SK-N-SH (cell line): ENCODE measurements at regions not wholly inside any gene's neighbourhood (a gene's known extent, or its start where the extent isn't known, plus 50 kb on each side); places are given as distances from the start of the nearest gene placed in this dataset.

ENCODE experiments used
- CTCF ChIA-PET: fragments of 300-600, 350-600 bp; formaldehyde crosslinking; extraction: SDS; loops from one replicate; lab custom pipeline; 2021; lab: Yijun Ruan, JAX
- POLR2A ChIA-PET: fragments of 350-600 bp; sonication (Branson Sonifier 250); formaldehyde crosslinking; extraction: SDS; loops from one replicate; lab custom pipeline; 2020; ENCODE audit warnings: antibody characterized with exemption, inconsistent platforms; lab: Yijun Ruan, JAX
- DNase-seq: peaks from one replicate; pipeline ENCODE4 v3.0.0; 2012
- H2AFZ ChIP-seq: fragments of 200-600 bp; sonication (generic); 2 replicates; pipeline ENCODE4 v1.8.1; 2016; ENCODE audit warnings: antibody characterized with exemption, mild to moderate bottlenecking, low read depth
- H3F3A ChIP-seq: fragments of 200-600 bp; sonication (generic); replicated peaks from 2 replicates; pipeline ENCODE3; 2016; ENCODE audit warnings: antibody characterized with exemption, mild to moderate bottlenecking; ENCODE audit not compliant: insufficient read depth
- H3K27ac ChIP-seq, 2 experiments: fragments of 200-500 bp in 1 of 2; fragments of 200-600 bp in 1 of 2; sonication (Bioruptor generic) in 1 of 2; sonication (generic), shearing (Covaris generic) in 1 of 2; 2 replicates each; pipeline versions ENCODE4 v1.5.1 to v1.6.1; 2014 to 2016; ENCODE audit warnings: low read depth in 2 of 2, inconsistent platforms in 1 of 2, low read length in 1 of 2, mild to moderate bottlenecking in 1 of 2, mixed read lengths in 1 of 2
- H3K27me3 ChIP-seq: fragments of 200-600 bp; sonication (generic), shearing (Covaris generic); 2 replicates; pipeline ENCODE4 v1.6.1; 2016; ENCODE audit warnings: mixed run types; ENCODE audit not compliant: insufficient read depth
- H3K36me3 ChIP-seq, 2 experiments: fragments of 200-500 bp in 1 of 2; fragments of 200-600 bp in 1 of 2; sonication (Bioruptor generic) in 1 of 2; sonication (generic) in 1 of 2; replicated peaks in 1 of 2; 2 replicates each; pipeline versions ENCODE3 to v1.5.1; 2014 to 2016; ENCODE audit warnings: low read length in 1 of 2, mild to moderate bottlenecking in 1 of 2; ENCODE audit not compliant: insufficient read depth in 2 of 2, control insufficient read depth in 1 of 2
- H3K4me1 ChIP-seq, 2 experiments: fragments of 200-500 bp in 1 of 2; fragments of 200-600 bp in 1 of 2; sonication (Bioruptor generic) in 1 of 2; sonication (generic), shearing (Covaris generic) in 1 of 2; 2 replicates each; pipeline versions ENCODE4 v1.5.1 to v1.6.1; 2014 to 2016; ENCODE audit warnings: low read depth in 1 of 2, low read length in 1 of 2, mixed run types in 1 of 2; ENCODE audit not compliant: insufficient read depth in 2 of 2, control insufficient read depth in 1 of 2
- H3K4me2 ChIP-seq: fragments of 200-600 bp; sonication (generic), shearing (Covaris generic); 2 replicates; pipeline ENCODE4 v1.6.1; 2017; ENCODE audit warnings: mixed run types
- H3K4me3 ChIP-seq, 2 experiments: fragments of 200-500 bp in 1 of 2; fragments of 200-600 bp in 1 of 2; sonication (Bioruptor generic) in 1 of 2; sonication (generic), shearing (Covaris generic) in 1 of 2; 2 replicates each; pipeline versions ENCODE4 v1.5.1 to v1.8.1; 2014 to 2016; ENCODE audit warnings: low read depth in 2 of 2, inconsistent platforms in 1 of 2, low read length in 1 of 2, mild to moderate bottlenecking in 1 of 2, mixed read lengths in 1 of 2, moderate library complexity in 1 of 2
- H3K79me2 ChIP-seq: fragments of 200-600 bp; sonication (generic); 2 replicates; pipeline ENCODE4 v1.8.1; 2017; ENCODE audit warnings: mild to moderate bottlenecking; ENCODE audit not compliant: insufficient read depth
- H3K9ac ChIP-seq: fragments of 200-600 bp; sonication (generic); 2 replicates; pipeline ENCODE4 v1.6.1; 2017; ENCODE audit warnings: mixed run types
- H3K9me2 ChIP-seq: fragments of 200-600 bp; sonication (generic); 2 replicates; pipeline ENCODE4 v1.6.1; 2017; ENCODE audit warnings: mixed run types
- H3K9me3 ChIP-seq: fragments of 200-600 bp; sonication (generic); 2 replicates; pipeline ENCODE4 v1.6.1; 2017; ENCODE audit warnings: mixed run types, mild to moderate bottlenecking, moderate library complexity
- H4K20me1 ChIP-seq: fragments of 200-600 bp; sonication (generic); 2 replicates; pipeline ENCODE4 v1.6.1; 2017; ENCODE audit warnings: mild to moderate bottlenecking, mixed run types; ENCODE audit not compliant: insufficient read depth
- EP300 ChIP-seq, 2 experiments: IDR thresholded peaks; 2 replicates each; pipeline versions ENCODE4 v1.4.0 to v1.6.1; 2012; ENCODE audit warnings: borderline replicate concordance in 1 of 2, low read depth in 1 of 2, low read length in 1 of 2
- EZH2phosphoT487 ChIP-seq: fragments of 200-600 bp; sonication (generic); IDR thresholded peaks from 2 replicates; pipeline ENCODE4 v1.6.1; 2017; ENCODE audit warnings: low read depth, mixed run types, mild to moderate bottlenecking, antibody characterized with exemption, moderate library complexity, borderline replicate concordance
- FOXJ3 ChIP-seq: sonication (generic); formaldehyde crosslinking; IDR thresholded peaks from 2 replicates; pipeline ENCODE4 v1.5.1; 2020; ENCODE audit warnings: mild to moderate bottlenecking, missing genetic modification reagents
- JUND ChIP-seq: IDR thresholded peaks from 2 replicates; pipeline ENCODE4 v1.4.0; 2012
- NFIC ChIP-seq: IDR thresholded peaks from 2 replicates; pipeline ENCODE4 v1.4.0; 2012; ENCODE audit warnings: borderline replicate concordance
- REST ChIP-seq: IDR thresholded peaks from 2 replicates; pipeline ENCODE4 v1.6.1; 2012; ENCODE audit warnings: mild to moderate bottlenecking, low read depth, low read length, moderate library complexity
- RXRA ChIP-seq: IDR thresholded peaks from 2 replicates; pipeline ENCODE4 v1.4.0; 2012; ENCODE audit warnings: low read depth, mild to moderate bottlenecking, borderline replicate concordance
- SMC3 ChIP-seq: IDR thresholded peaks from 2 replicates; pipeline ENCODE4 v1.6.1; 2012; ENCODE audit warnings: low read depth, low read length, improper control_type of control experiment
- TCF12 ChIP-seq: IDR thresholded peaks from 2 replicates; pipeline ENCODE4 v1.4.0; 2012
- YY1 ChIP-seq: IDR thresholded peaks from 2 replicates; pipeline ENCODE4 v1.4.0; 2012; ENCODE audit warnings: low read depth, mild to moderate bottlenecking
- WGBS: methylation state at CpG from one replicate; pipeline ENCODE4 v1.1.6; 2017; ENCODE audit warnings: low lambda C conversion rate; 5-methylcytosine and 5-hydroxymethylcytosine counted together
- TF ChIP-seq, protein P1 (sequence below): IDR thresholded peaks from 2 replicates; pipeline ENCODE4 v1.4.0; 2012; ENCODE audit warnings: low read depth, borderline replicate concordance
- TF ChIP-seq, protein P2 (sequence below): IDR thresholded peaks from 2 replicates; pipeline ENCODE4; 2012

- DNase-seq = no peak
Observed at GRCh38 chr15:87212041-87212440, 1044.5 kb downstream of the NTRK3 start.

DNA sequence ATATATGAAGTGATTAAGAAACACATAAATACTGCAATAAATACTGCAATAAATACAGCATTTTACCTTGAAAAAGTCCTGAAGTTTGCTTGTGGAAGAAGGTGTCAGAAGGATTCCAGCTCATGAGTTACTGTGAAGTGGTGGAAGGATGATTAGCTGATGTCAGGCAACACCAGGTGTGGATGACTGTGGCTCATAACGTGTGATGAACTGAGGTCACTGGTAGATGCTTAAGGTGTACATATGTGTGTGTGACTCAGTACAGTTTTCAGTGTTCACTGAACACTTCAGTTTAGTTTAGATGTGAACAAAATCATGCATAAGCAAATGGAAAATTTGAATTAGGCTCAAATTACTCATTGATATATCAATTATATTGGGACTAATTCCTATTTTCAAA lies 1045.0 kb downstream of the NTRK3 start:
- H2AFZ ChIP-seq = no peak overlapping the region
- no peak overlapping the region for H3K4me3 ChIP-seq
- ChIA-PET CTCF (no interaction called here), POLR2A (no interaction called here)
- H3K79me2 ChIP-seq = no peaks in the 10 kb centered on the region
- no peaks in the 10 kb centered on the region for H3K9me2 ChIP-seq
- no peaks in the 10 kb centered on the region for H3K36me3 ChIP-seq
- no peak overlapping the region for H3K27ac ChIP-seq
- 53% methylated on average over 1 of the region's 1 CpG for WGBS
- no peaks in the 10 kb centered on the region; a peak in 2 of 4 replicates for H3K4me1 ChIP-seq
- H3F3A ChIP-seq = peaks cover 15% of the 10 kb centered on the region
- no peak overlapping the region for H3K4me2 ChIP-seq
- no peak for TF ChIP-seq REST
- TF ChIP-seq FOXJ3 (CRISPR knock-in tag) = no peak
- TF ChIP-seq, protein P1, sequence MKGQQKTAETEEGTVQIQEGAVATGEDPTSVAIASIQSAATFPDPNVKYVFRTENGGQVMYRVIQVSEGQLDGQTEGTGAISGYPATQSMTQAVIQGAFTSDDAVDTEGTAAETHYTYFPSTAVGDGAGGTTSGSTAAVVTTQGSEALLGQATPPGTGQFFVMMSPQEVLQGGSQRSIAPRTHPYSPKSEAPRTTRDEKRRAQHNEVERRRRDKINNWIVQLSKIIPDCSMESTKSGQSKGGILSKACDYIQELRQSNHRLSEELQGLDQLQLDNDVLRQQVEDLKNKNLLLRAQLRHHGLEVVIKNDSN = no peak
- TF ChIP-seq EZH2phosphoT487 = no peak
- TF ChIP-seq YY1 = no peak
- no peak for TF ChIP-seq RXRA
- TF ChIP-seq NFIC = no peak
- TF ChIP-seq, all 33 proteins: peak for 0
- Histone ChIP-seq H3K9ac (no peak overlapping the region), H4K20me1 (no peaks in the 10 kb centered on the region), H3K9me3 (no peaks in the 10 kb centered on the region), H3K27me3 (no peaks in the 10 kb centered on the region)
- no peak for DNase-seq

More at GRCh38 chr15:87212041-87212440, 1044.5 kb downstream of the NTRK3 start:
- POLR2A ChIA-PET = no interaction called here
- Histone ChIP-seq H3K9ac (no peak overlapping the region), H3K27ac (no peak overlapping the region), H4K20me1 (no peaks in the 10 kb centered on the region), H3K4me2 (no peak overlapping the region), H3K4me3 (no peak overlapping the region), H3F3A (peaks cover 15% of the 10 kb centered on the region), H3K9me2 (no peaks in the 10 kb centered on the region), H3K79me2 (no peaks in the 10 kb centered on the region), H3K9me3 (no peaks in the 10 kb centered on the region), H2AFZ (no peak overlapping the region), H3K4me1 (no peaks in the 10 kb centered on the region; a peak in 2 of 4 replicates), H3K36me3 (no peaks in the 10 kb centered on the region), H3K27me3 (no peaks in the 10 kb centered on the region)
- 73% methylated on average over 4 of the region's 4 CpGs for WGBS
- TF ChIP-seq SMC3 (no peak), EP300 (IDR thresholded peaks at IDR 0.05; ENCODE audit: borderline replicate concordance in 1 of 2, low read depth in 1 of 2, low read length in 1 of 2) (no peak), TCF12 (peak; percentile 23; the same call in 1 of the 2 replicates), JUND (0 out of 2 replicates have a peak, but pooled peaks have one; percentile 7)
- TF ChIP-seq, protein P2, sequence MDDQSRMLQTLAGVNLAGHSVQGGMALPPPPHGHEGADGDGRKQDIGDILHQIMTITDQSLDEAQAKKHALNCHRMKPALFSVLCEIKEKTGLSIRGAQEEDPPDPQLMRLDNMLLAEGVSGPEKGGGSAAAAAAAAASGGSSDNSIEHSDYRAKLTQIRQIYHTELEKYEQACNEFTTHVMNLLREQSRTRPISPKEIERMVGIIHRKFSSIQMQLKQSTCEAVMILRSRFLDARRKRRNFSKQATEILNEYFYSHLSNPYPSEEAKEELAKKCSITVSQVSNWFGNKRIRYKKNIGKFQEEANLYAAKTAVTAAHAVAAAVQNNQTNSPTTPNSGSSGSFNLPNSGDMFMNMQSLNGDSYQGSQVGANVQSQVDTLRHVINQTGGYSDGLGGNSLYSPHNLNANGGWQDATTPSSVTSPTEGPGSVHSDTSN = peak; percentile 53
- CTCF ChIA-PET = interaction anchor here (0.6 kb wide), 1 partner anchor 350 kb away, joined by 3 read pairs; no protein-coding TSS in a partner anchor
